Tibial nerve (tissue), 4 donors: ENCODE measurements at regions not wholly inside any gene's neighbourhood (a gene's known extent, or its start where the extent isn't known, plus 50 kb on each side); places are given as distances from the start of the nearest gene placed in this dataset.

Source experiments
- DNase-seq, 2 donors: peaks; one replicate each; pipeline ENCODE4 v3.0.0-alpha.2; 2019; ENCODE audit warnings: low spot score in 2 of 2
- H3K27ac ChIP-seq, 4 donors: fragments of 200-600 bp; sonication (generic) in 3 of 4; one replicate each; pipeline ENCODE4 v1.5.1; 2017 to 2019; ENCODE audit warnings: mild to moderate bottlenecking in 1 of 4
- H3K27me3 ChIP-seq, 2 donors: fragments of 200-600 bp; sonication (generic) in 1 of 2; one replicate each; pipeline versions ENCODE4 v1.5.1 to v1.6.0; 2017 to 2019
- H3K36me3 ChIP-seq, 3 donors: fragments of 200-600 bp; sonication (generic); one replicate each; pipeline ENCODE4 v1.5.1; 2018 to 2019
- H3K4me1 ChIP-seq, 4 donors: fragments of 200-600 bp; sonication (generic) in 3 of 4; one replicate each; pipeline ENCODE4 v1.5.1; 2017 to 2019
- H3K4me3 ChIP-seq, 4 donors: fragments of 200-600 bp; sonication (generic) in 3 of 4; one replicate each; pipeline ENCODE4 v1.5.1; 2017 to 2019; ENCODE audit warnings: mild to moderate bottlenecking in 1 of 4, moderate library complexity in 1 of 4
- H3K9me3 ChIP-seq, 4 donors: fragments of 200-600 bp; sonication (generic) in 3 of 4; one replicate each; pipeline ENCODE4 v1.5.1; 2017 to 2019
- CTCF ChIP-seq, 5 experiments: fragments of 200-600 bp in 3 of 5; fragments of 450-650 bp in 2 of 5; sonication (generic) in 3 of 5; IDR thresholded peaks; one replicate each; pipeline ENCODE4 v1.5.1; 2016 to 2019; ENCODE audit warnings: antibody characterized with exemption in 5 of 5, mild to moderate bottlenecking in 3 of 5, moderate library complexity in 2 of 5
- EP300 ChIP-seq, 2 donors: sonication (generic); formaldehyde crosslinking; IDR thresholded peaks; one replicate each; pipeline ENCODE4 v1.6.1; 2017; ENCODE audit warnings: antibody characterized with exemption in 2 of 2, mild to moderate bottlenecking in 1 of 2
- POLR2A ChIP-seq, 2 donors: fragments of 450-650 bp; IDR thresholded peaks; one replicate each; pipeline ENCODE4 v1.6.1; 2017; ENCODE audit warnings: antibody characterized with exemption in 2 of 2, mild to moderate bottlenecking in 2 of 2, moderate library complexity in 2 of 2
- WGBS, 2 donors: methylation state at CpG; one replicate each; pipeline ENCODE4 v1.1.5; 2018; 5-methylcytosine and 5-hydroxymethylcytosine counted together

- WGBS, 2 donors, result 97% methylated on average over 4 of the region's 4 CpGs
Observed at GRCh38 chr9:89724659-89725058, 119.8 kb downstream of the GADD45G start.

GRCh38 chr9:89725271-89725670 lies 120.5 kb downstream of the GADD45G start:
- Histone ChIP-seq H3K4me3 (no peak overlapping the region), H3K4me1 (no peaks in the 10 kb centered on the region), H3K36me3 (no peaks in the 10 kb centered on the region), H3K9me3 (no peaks in the 10 kb centered on the region), H3K27me3 (no peaks in the 10 kb centered on the region), H3K27ac (no peak overlapping the region)
- TF ChIP-seq CTCF (IDR thresholded peaks at IDR 0.05) (no peak), POLR2A (IDR thresholded peaks at IDR 0.05) (no peak), EP300 (IDR thresholded peaks at IDR 0.05) (no peak)
- 96 to 97% methylated on average over 1 of the region's 1 CpG for WGBS, 2 donors
- DNase-seq, result no peak

More at GRCh38 chr9:89724659-89725058, 119.8 kb downstream of the GADD45G start:
- no peaks in the 10 kb centered on the region for H3K4me1 ChIP-seq
- no peak overlapping the region for H3K27ac ChIP-seq
- H3K27me3 ChIP-seq, result no peaks in the 10 kb centered on the region
- H3K4me3 ChIP-seq, result no peak overlapping the region
- no peak for DNase-seq
- no peaks in the 10 kb centered on the region for H3K36me3 ChIP-seq
- no peak for TF ChIP-seq POLR2A (IDR thresholded peaks at IDR 0.05)
- H3K9me3 ChIP-seq, result no peaks in the 10 kb centered on the region

- TF ChIP-seq EP300 (IDR thresholded peaks at IDR 0.05) (no peak), CTCF (IDR thresholded peaks at IDR 0.05) (no peak), POLR2A (IDR thresholded peaks at IDR 0.05) (no peak)
- Histone ChIP-seq H3K27ac (no peak overlapping the region), H3K27me3 (no peaks in the 10 kb centered on the region), H3K4me3 (no peak overlapping the region), H3K4me1 (peaks cover 0 to 30% (median 8%) of the 10 kb centered on the region in 4 donors), H3K9me3 (no peaks in the 10 kb centered on the region), H3K36me3 (no peaks in the 10 kb centered on the region)
- whole genome bisulfite sequencing, 2 donors, result 77 to 78% methylated on average over 5 of the region's 5 CpGs
- DNase-seq, result no peak
Observed at GRCh38 chr9:89729954-89730530, 125.2 kb downstream of the GADD45G start.

- 76 to 78% methylated on average over 17 of the region's 17 CpGs for WGBS, 2 donors
- no peak for TF ChIP-seq POLR2A (IDR thresholded peaks at IDR 0.05)
- TF ChIP-seq EP300 (IDR thresholded peaks at IDR 0.05), result no peak
- no peak for DNase-seq
- H3K36me3 ChIP-seq, result no peaks in the 10 kb centered on the region
- no peak overlapping the region for H3K4me3 ChIP-seq
- H3K4me1 ChIP-seq, result peaks cover 0 to 30% (median 8%) of the 10 kb centered on the region in 4 donors
- H3K27ac ChIP-seq, result no peak overlapping the region
- no peaks in the 10 kb centered on the region for H3K27me3 ChIP-seq
- H3K9me3 ChIP-seq, result no peaks in the 10 kb centered on the region
Observed at GRCh38 chr9:89730715-89731114, 125.9 kb downstream of the GADD45G start.

- DNase-seq, result no peak
- no peak for TF ChIP-seq CTCF (IDR thresholded peaks at IDR 0.05)
- TF ChIP-seq EP300 (IDR thresholded peaks at IDR 0.05), result no peak
- TF ChIP-seq POLR2A (IDR thresholded peaks at IDR 0.05), result no peak
- peak overlapping the region in 1 of 4 donors; percentile 34 for H3K27ac ChIP-seq
- H3K36me3 ChIP-seq, result no peaks in the 10 kb centered on the region
- H3K4me1 ChIP-seq, result peaks cover 0 to 30% (median 8%) of the 10 kb centered on the region in 4 donors
- WGBS, 2 donors, result 81 to 86% methylated on average over 9 of the region's 9 CpGs
- H3K4me3 ChIP-seq, result no peak overlapping the region
- no peaks in the 10 kb centered on the region for H3K27me3 ChIP-seq
- H3K9me3 ChIP-seq, result no peaks in the 10 kb centered on the region
Observed at GRCh38 chr9:89731262-89732182, 126.7 kb downstream of the GADD45G start.
